ENCODE measurements at regions not wholly inside any gene's neighbourhood (a gene's known extent, or its start where the extent isn't known, plus 50 kb on each side); places are given as distances from the start of the nearest gene placed in this dataset.
"Not testable (repeated sequence)": the region's sequence is repeated elsewhere in the genome, so short reads cannot be mapped to it uniquely, and the experiment has no call there.

DNA sequence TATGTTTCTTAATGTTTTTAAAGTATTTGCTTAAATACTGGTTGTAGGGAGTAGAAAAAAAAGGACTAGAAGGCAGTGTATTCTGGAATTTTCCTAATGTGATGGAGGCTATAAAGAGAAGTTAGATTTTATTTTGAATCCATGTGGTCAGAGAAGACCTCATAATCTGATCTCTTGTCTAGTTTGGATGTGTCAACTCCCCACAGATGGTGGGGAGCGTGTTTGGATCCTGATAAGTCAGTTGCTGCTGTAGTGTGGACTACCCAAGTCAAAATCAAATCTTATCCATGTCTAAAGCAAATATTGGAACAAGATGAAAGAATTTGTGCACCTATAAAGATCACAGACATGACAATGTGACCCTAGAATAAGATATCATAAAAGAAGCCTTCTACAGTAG, 918.0 kb downstream of the LTN1 start:
- DNase-seq (ENCODE audit: low read depth in 2 of 2), result no peak

DNA sequence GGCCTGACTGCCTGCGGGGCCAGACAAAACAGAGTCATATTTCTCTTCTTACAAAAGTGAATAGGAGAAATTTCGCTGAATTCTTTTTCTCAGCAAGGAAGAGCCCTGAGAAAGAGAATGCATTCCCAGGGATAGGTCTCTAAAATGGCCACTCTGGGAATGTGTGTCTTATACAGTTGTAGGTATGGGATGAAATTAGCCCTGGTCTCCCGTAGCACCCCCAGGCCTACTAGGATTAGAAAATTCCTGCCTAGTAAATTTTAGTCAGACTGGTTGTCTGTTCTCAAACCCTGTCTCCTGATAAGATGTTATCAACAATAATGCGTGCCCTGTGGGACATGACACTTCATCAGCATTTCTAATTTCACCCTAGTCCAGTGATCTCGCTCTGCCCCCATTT, 920.1 kb downstream of the LTN1 start:
- DNase-seq (ENCODE audit: low read depth in 2 of 2), result no peak

DNA sequence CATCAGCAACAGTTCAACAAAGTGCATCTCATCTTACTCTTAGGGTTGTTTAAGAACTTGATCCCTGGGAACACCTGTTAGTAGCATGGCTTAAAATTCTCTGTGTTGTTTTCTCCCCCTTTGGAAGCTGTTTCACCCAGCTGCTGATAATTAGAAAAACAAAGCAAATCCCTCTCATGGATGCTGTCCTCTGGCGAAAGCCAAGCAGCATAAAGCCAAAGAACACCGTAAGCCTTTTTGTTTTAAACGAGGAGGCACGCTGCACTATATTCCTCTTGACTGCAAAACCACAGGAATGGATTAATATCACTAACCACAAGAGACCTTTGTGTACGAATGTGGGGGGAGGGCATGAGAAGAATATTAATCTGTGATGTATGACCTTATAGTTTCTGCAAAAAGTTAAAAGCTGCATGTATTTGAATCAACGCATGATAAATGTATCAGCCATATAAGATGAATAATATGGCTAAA, 923.2 kb downstream of the LTN1 start:
- no peak for DNase-seq (ENCODE audit: low read depth in 2 of 2)

DNA sequence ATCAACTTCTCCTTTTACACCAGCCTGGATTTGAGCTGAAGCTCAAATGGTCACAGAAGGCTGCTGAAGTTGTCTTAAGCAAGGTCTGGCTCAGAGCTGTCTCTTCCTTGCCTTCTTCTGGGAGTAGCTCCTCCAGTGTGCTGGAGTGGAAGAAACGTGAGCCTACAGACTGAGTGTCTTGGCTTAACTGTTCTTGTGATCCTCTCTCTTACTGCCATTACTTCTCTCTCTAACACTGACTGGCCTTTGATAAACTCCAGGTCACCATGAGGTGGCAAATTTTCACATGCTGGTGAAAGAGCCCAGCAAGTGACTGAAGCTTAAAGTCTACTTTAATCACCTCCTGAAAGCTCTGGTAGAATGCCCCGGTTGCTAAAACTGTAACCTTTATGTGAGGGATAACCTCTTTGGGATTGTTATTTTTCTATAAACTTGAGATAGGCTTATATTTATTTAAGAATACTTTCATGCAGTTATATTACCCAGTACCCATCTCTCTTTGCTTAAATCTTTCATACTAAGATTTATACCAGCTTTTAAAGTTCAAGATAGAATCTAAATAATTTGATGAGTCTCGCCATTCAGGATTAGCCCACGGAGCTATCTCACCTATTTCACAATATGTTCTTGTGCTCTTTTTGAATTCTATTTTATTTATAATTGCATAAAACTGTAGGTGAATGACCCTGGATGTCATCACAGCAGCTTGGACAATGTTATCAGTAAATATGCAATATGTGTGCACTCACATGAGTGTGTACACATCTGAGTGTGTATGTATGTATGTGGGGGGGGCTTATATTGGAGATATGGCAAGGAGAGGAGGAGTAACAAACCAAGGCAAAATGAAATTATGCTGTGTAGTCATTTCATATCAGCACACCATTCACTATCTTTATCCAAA, 924.0 kb downstream of the LTN1 start:
- DNase-seq (ENCODE audit: low read depth in 2 of 2), result no peak

DNA sequence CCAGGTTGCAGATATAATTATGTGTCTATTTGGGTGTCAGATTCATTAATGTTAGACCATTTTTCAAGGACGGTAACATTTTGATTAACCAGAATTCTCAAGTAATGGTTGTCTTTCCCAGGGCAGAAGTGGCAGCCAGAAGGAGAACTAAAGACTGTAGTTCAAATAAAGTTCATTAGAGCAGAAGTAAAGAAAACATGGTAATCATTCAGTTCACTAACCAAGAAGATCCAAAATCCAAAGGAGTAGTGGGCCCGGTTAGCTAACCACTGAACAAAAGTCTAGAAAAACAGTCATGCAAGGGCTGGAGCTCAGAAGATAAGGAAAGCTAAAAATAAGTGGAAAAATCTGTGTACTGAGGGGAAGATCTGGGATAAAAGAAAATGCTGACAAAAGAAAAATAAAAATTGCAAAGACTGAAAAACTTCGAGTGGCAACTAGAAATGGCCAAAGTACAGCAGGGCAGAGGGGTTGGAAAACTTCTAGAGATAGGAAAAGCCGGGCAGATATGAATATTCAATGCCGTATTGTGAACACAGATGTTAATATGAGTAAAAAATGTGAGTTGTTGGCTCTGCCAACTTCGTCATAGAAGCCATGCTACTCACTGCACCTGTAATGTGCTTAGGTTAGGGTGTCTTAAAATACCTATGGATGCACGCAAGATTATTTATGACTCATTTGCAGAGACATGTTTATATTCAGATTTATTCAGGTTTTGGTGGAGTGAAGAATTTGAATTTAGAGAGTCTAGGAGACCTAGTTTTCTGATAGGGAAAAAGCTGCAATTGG, 925.9 kb downstream of the LTN1 start:
- DNase-seq (ENCODE audit: low read depth in 2 of 2), result no peak

DNA sequence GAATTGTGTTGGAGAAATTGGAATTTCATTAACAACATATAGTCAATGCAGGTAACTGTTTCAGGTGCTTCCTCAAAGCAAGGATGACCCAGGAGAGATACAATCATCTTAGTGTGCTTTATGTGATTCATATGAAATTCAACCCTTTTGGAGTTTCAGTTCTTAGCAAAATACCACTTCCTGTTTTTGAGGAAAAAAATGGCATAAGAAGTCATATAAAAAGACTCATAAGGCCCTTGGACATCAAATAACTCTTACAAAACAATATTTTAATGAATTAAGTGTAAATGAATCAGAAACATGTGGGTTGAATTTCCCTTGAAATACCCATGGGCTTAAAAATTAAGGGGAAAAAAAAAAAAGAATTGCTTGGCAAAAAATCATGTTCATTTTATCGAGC, 926.6 kb downstream of the LTN1 start:
- no peak for DNase-seq (ENCODE audit: low read depth in 2 of 2)

DNA sequence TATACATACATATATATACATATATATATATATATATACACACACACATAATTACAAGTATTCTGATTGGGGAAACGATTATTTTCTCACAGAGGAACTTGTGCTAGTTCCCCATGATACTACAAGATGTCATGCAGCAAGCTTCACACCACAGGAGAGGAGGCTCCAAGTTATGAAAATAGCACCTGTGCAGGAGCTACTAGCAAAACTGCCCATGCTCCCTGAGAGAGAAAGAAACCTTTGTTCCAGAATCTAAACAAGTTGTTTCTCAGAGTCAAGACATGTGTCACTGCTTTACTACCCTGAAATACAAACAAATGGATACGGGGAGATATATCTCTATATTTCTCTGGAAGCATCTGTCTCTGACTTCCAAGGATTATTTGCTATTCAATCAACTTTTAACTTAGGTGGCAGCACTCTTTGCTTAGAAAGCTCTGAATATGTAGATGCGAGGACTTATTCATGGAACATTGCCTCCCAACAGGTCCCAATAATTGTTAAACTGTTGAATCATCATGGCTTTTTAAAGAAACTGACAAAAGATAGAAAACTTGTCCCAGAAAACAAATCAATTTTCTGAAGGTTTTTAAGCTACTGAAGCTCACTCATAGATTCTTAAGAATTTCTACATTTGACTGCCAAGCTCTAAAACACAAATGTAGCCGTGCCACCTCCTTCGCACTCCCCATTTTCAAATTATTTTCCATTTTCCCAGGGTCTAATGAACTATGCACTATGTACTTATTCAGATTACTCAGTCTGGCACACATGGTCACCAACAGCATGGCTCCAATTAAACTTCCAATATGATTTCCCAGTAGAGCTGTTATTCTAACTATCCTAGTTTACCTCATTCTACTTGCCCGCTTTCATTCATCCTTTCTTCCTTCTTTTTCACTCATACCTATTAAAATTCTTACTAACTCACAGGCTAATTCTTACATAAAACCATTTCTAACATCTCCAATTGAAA, 929.1 kb downstream of the LTN1 start:
- DNase-seq (ENCODE audit: low read depth in 2 of 2), result no peak

DNA sequence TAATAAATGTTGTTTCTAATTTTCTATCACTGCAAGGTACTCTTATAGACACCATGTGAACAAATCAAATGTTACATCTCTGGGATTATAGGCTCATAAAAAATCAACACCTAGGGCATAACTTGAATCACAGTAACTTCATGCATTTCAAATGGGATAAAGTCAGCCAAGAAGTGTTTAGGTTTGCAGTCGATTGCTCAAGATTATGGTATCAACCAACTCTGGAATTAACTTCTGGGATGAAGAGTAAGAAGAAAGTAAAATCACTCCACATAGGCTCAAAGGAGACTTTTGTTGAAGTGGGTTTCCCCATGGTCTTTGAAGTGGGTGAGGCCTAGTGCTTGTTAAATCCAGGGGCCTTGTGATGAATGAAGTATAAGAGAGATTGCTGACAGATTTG, 939.7 kb downstream of the LTN1 start:
- DNase-seq (ENCODE audit: low read depth in 2 of 2), result not testable (repeated sequence)

DNA sequence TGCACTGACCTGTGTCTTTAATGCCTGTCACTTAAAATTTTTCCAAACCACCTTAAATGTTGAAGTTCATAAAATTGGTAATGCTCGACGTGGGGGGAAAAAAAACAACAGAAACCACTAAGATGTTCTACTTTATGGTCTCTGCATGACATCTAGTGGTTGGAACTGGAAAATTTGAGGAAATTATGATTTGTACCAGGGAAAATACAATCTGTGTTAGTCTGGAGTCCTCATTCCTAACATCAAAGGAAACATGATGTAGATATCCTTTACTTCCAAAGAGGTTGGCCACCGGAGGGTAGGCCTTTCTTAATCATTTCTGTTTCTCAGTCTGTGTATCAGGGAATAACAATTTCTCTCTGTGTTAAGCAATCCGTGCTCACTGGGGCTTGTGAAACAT, 941.0 kb downstream of the LTN1 start:
- DNase-seq (ENCODE audit: low read depth in 2 of 2), result not testable (repeated sequence)

DNA sequence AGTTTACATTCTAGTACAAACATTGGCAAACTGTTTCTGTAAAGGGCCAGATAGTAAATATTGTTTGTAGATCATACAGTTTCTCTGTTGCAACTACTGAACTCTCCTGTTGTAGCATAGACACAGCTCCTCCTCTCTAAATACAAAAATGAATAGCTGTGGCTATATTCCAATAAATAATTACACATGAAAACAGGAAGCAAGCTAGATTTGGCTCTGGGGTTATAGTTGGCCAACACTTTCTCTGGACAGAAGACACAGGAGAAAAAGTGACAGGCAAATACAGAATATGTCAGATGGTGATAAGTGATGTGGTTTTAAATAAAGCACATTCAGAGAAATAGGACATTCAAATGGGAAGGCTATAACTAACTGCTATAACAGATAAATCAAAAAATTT, 957.0 kb downstream of the LTN1 start:
- not testable (repeated sequence) for DNase-seq (ENCODE audit: low read depth in 2 of 2)

DNA sequence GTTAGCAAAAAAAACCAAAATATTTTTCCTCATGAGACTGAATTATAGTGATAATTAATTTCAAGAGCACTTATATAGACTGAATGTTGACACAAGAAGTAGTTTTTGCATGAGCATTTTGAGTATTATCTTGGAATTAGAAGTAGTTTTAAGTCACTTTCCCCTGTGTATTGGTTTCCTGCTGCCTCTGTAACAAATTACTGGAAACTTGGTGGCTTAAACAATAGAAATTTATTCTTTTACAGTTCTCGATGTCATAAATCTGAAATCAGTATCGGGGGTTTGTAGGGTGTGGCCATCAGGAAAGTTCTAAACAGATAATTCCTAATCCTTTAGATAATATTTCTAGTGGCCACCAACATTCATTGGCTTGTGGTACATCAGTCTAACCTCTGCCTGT, 957.8 kb downstream of the LTN1 start:
- not testable (repeated sequence) for DNase-seq (ENCODE audit: low read depth in 2 of 2)

DNA sequence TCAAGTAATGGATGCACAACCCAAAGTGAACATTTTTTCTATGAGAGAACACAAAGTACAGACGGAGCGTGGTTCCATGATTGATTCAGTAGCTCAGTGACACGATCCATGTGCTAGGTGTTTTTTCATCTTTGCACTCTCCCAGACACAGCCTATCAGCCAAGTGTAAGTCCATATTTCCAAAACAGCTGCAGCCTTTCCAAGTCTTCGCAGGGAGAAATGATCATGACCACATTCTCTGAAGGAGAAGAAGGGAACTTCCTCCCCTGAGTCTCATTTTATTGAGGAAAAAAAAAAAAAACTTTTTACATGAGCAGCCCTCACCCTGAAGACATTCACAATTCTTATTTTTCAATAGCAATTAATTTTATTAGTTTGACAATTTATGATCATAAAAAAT, 958.3 kb downstream of the LTN1 start:
- not testable (repeated sequence) for DNase-seq (ENCODE audit: low read depth in 2 of 2)

DNA sequence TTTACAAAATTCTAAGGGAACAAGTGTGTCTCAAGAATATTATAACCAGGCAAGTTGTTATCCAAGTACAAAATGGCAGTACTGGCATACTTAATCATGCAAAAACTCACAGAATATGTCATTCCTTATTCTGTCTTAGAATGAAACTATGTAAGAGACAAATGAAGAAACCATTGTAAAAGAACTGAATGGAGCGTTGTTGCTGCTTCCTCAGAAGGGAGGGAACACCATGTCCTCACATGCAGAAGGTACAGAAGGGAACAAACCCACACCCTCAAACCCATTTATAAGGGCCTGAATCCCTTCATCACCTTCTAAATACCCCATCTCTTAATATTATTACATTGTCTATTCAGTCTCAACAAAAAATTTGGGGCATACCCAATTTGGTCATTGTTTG, 960.0 kb downstream of the LTN1 start:
- not testable (repeated sequence) for DNase-seq (ENCODE audit: low read depth in 2 of 2)

DNA sequence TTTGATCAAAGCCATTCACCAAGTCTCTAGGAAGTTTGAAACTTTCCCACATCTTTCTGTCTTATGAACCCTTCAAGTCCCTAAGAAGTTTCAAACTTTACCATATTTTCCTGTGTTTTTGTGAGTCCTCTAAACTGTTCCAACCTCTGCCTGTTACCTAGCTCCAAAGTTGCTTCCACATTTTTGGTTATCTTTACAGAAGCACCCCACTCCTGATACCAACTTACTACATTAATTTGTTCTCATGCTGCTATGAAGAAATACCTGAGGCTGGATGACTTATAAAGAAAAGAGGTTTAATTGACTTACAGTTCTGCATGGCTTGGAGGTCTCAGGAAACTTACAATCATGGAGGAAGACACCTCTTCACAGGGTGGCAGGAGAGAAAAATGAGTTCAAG, 961.6 kb downstream of the LTN1 start:
- DNase-seq (ENCODE audit: low read depth in 2 of 2), result not testable (repeated sequence)

DNA sequence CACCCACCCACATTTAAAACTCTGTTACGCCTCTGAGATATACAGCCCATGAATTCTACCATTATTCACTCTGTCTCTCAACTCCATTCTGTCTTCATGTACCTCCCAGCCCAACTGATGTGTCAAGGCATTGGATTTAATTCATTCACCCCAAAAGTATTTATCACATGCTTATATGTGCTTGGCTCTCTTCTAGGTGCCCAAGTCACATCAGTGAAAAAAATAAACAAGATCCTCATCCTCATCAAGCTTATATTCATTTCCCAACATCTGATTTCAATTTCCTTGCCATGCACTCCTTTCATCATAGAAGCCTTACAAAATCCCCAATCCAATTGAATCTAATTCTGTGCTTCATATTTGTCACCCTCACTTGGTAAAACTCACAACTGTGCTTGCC, 967.6 kb downstream of the LTN1 start:
- no peak for DNase-seq (ENCODE audit: low read depth in 2 of 2)

DNA sequence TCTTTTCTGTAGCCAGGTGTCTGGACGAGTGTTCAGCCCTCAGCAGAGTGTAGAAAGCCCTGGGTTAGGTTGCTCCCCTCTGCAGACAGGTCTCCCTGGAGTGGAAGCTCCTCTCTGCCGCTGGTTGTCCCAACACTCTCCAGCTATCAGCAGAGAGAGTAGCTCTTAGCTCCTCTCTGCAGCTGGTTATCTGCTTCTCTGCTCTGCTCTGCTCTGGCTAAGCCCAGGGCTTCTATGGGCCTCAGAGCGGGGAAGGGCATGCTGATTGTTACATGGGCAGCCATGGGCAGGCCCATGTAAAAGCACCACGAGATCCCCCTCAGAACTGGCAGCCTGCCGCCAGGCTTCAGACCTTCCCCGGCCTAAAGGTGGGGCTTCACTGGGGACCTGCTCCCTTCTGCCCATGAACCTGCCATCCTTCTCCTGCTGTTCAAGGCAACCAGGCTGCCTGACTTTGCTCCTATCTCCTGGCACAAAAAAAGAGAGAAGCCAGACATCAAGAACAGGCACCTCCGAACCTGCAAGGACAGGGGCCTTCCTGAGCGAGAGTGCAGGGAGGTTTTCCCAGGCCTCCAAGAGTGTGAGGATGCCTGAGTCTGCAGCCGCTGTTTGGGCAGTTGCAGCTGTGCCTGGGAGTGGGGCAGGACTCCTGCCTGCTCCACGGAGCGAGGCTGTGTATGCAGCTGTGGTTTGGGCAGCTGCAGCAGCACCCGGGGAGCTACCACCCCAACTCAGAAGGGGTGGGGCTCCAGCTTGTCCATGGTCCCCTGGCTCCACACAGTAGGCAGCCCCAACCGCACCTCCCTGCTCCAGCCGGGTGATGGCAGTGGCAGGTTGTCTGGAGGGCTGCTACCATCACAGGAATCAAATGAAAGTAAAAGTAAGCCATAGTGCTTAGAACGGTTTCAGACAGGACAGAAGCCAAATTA, 973.7 kb downstream of the LTN1 start:
- DNase-seq (ENCODE audit: low read depth in 2 of 2), result no peak

DNA sequence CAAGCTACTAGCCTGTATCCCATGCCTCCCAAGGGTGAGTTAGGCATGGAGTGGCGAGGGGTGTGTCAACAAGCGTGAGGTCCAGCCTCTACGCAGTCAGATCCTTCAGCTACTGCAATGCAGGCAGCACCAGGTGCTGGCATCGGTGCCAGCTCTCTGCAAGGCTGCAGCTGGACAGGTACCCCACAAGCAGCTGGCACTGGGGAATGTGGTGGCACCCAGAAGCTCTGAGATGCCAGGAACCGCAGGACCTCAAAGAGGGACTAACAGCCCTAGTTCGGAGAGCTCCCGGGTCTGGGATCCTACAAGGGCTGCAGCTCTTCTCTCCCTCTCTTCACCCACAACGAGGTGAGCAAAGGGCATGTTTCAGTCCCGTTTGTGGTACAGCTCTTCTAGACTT, 974.5 kb downstream of the LTN1 start:
- no peak for DNase-seq (ENCODE audit: low read depth in 2 of 2)

DNA sequence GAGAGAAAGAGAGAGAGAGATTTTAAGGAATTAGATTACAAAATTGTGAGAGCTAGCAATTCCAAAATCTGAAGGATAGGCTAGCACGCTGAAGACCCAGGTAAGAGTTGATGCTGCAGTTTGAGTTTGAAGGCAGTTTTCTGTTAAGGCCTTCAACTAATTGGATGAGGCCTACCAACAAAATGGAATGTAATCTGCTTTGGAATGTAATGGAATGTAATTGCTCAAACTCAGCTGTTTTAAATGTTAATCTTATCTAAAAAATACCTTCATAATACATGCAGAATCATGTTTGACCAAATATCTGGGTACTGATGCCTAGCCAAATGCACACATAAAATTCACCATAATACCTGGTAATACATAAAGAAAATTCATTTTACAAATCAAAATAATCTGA, 976.1 kb downstream of the LTN1 start:
- DNase-seq (ENCODE audit: low read depth in 2 of 2), result no peak

DNA sequence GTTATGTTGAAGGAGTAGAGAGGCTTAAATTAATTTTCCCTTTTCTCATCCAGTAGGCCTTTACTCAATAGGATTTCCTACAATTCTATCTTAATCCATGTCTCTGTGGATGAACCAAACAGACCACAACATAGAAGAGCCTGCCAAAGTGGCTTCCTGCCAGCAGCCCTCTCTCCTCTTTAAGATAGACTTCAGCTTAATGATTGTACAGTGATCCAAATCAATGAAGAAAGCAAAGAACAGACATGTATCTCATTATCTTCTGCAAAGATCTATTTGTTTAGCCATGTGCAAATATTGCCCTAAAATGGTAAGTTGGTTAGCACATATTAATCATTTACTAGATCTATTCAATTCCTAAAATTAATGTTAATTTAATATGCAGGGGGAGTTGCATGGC, 979.6 kb downstream of the LTN1 start:
- not testable (repeated sequence) for DNase-seq (ENCODE audit: low read depth in 2 of 2)

DNA sequence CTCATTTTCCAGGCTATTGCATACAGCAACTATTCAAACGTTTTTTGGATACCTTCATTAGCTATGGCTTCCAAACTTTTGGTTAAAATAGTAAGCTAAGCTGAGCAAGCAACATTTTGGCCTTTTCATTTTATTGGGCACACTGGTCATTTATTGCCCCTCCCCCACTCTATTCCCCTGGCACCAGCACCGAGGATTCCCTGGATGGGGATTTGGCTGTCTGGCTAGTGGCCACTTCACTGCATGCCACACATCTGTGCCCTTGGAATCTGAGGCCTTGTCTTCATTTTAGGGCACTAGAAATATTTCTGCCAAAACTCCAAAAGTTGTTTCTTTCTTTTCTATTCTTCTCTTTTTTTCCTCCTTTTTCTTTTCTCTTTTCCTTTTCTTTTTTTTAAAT, 980.7 kb downstream of the LTN1 start:
- not testable (repeated sequence) for DNase-seq (ENCODE audit: low read depth in 2 of 2)

DNA sequence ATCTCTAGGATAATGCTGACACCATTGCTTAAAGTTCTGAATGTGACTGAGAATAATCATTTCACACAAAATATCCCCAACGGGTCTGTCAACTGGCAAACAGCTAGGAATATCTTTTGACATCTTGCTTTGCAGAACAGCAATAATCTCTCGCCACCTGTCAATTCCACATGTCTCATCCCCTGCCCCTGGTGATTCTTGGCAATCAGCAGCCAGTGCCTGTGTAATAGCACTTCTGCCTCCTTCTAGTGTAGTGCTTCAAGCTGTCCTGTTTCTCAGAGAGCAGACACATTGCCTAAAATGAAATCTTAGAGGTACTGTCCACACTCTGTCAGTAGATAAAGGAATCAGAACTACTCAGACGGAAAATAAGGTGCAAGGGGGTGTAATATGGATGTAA, 984.4 kb downstream of the LTN1 start:
- DNase-seq (ENCODE audit: low read depth in 2 of 2), result not testable (repeated sequence)

All from stimulated activated CD8-positive, alpha-beta memory T cell treated with anti-CD3 and anti-CD28 coated beads, Interleukin-2, amount 100 ng/mL, for 48 hours (primary cell).